RWPE2 (cell line): ENCODE measurements at regions not wholly inside any gene's neighbourhood (a gene's known extent, or its start where the extent isn't known, plus 50 kb on each side); places are given as distances from the start of the nearest gene placed in this dataset.

ENCODE experiments used
- ATAC-seq: fragments of 200-7000 bp; cut with Tn5 transposase; 3 replicates; pipeline ENCODE4 v1.9.1; 2021; ENCODE audit warnings: low read depth
- DNase-seq: peaks from one replicate; pipeline ENCODE4 v3.0.0-alpha.2; 2020; ENCODE audit warnings: low spot score
- H3K27ac ChIP-seq: fragments of 450-650 bp; 2 replicates; pipeline ENCODE4 v1.5.1; 2017; ENCODE audit warnings: mild to moderate bottlenecking; ENCODE audit not compliant: poor library complexity, severe bottlenecking
- H3K27me3 ChIP-seq: fragments of 250-450 bp; sonication (Bioruptor Pico); 2 replicates; pipeline ENCODE4 v1.5.1; 2021; ENCODE audit warnings: mild to moderate bottlenecking, moderate library complexity; ENCODE audit not compliant: insufficient read depth, poor library complexity, severe bottlenecking
- H3K36me3 ChIP-seq: fragments of 250-450 bp; sonication (Bioruptor Pico); 2 replicates; pipeline ENCODE4 v1.5.1; 2020; ENCODE audit warnings: low read depth, mild to moderate bottlenecking, moderate library complexity
- H3K4me1 ChIP-seq: fragments of 250-450 bp; sonication (Bioruptor Pico); 2 replicates; pipeline ENCODE4 v1.5.1; 2021; ENCODE audit warnings: mild to moderate bottlenecking, moderate library complexity; ENCODE audit not compliant: insufficient read depth, poor library complexity, severe bottlenecking
- H3K4me3 ChIP-seq: fragments of 250-450 bp; sonication (Bioruptor Pico); 2 replicates; pipeline ENCODE4 v1.5.1; 2021; ENCODE audit warnings: mild to moderate bottlenecking, moderate library complexity; ENCODE audit not compliant: severe bottlenecking
- H3K9me3 ChIP-seq: fragments of 250-450 bp; sonication (Bioruptor Pico); 2 replicates; pipeline ENCODE4 v1.5.1; 2021; ENCODE audit warnings: mild to moderate bottlenecking, moderate library complexity; ENCODE audit not compliant: severe bottlenecking
- CTCF ChIP-seq: fragments of 450-650 bp; IDR thresholded peaks from one replicate; pipeline ENCODE4 v1.5.1; 2017; ENCODE audit warnings: mild to moderate bottlenecking, moderate library complexity; ENCODE audit not compliant: poor library complexity, severe bottlenecking

- ATAC-seq (no peak), DNase-seq (no peak)
- H3K36me3 ChIP-seq, result no peaks in the 10 kb centered on the region
- H3K27me3 ChIP-seq, result no peaks in the 10 kb centered on the region
- no peak overlapping the region for H3K4me3 ChIP-seq
- H3K4me1 ChIP-seq, result no peaks in the 10 kb centered on the region
- H3K9me3 ChIP-seq, result no peaks in the 10 kb centered on the region
- no peak for TF ChIP-seq CTCF
- no peak overlapping the region for H3K27ac ChIP-seq
These were observed 136.8 kb upstream of the EPHA4 start for GRCh38 chr2:221708902-221709301.

- peaks cover 2% of the 10 kb centered on the region for H3K9me3 ChIP-seq
- H3K27me3 ChIP-seq, result no peaks in the 10 kb centered on the region
- H3K4me1 ChIP-seq, result no peaks in the 10 kb centered on the region
- no peak overlapping the region for H3K4me3 ChIP-seq
- H3K27ac ChIP-seq, result no peak overlapping the region
- no peak for ATAC-seq
- H3K36me3 ChIP-seq, result no peaks in the 10 kb centered on the region
- DNase-seq, result no peak
- no peak for TF ChIP-seq CTCF
These were observed 133.2 kb upstream of the EPHA4 start for GRCh38 chr2:221705185-221705877.

- Histone ChIP-seq H3K4me1 (no peaks in the 10 kb centered on the region), H3K27ac (no peak overlapping the region), H3K27me3 (no peaks in the 10 kb centered on the region), H3K36me3 (no peaks in the 10 kb centered on the region), H3K9me3 (peaks cover 2% of the 10 kb centered on the region), H3K4me3 (no peak overlapping the region)
- ATAC-seq (no peak), DNase-seq (no peak)
- TF ChIP-seq CTCF, result no peak
These were observed 132.3 kb upstream of the EPHA4 start for GRCh38 chr2:221704442-221704841.

GRCh38 chr2:221693365-221693764 is 121.3 kb upstream of the EPHA4 start:
- H3K36me3 ChIP-seq, result no peaks in the 10 kb centered on the region
- no peak overlapping the region for H3K27ac ChIP-seq
- DNase-seq, result no peak
- no peaks in the 10 kb centered on the region for H3K9me3 ChIP-seq
- H3K4me3 ChIP-seq, result no peak overlapping the region
- H3K4me1 ChIP-seq, result no peaks in the 10 kb centered on the region
- TF ChIP-seq CTCF, result no peak
- no peaks in the 10 kb centered on the region for H3K27me3 ChIP-seq
- no peak for ATAC-seq

- DNase-seq, result no peak
- H3K36me3 ChIP-seq, result no peaks in the 10 kb centered on the region
- TF ChIP-seq CTCF, result no peak
- no peak for ATAC-seq
- H3K27ac ChIP-seq, result no peak overlapping the region
- no peaks in the 10 kb centered on the region for H3K4me1 ChIP-seq
- no peaks in the 10 kb centered on the region for H3K27me3 ChIP-seq
- H3K9me3 ChIP-seq, result no peaks in the 10 kb centered on the region
- no peak overlapping the region for H3K4me3 ChIP-seq
These were observed 119.5 kb upstream of the EPHA4 start for GRCh38 chr2:221691571-221691970.
